ENCODE measurements at regions not wholly inside any gene's neighbourhood (a gene's known extent, or its start where the extent isn't known, plus 50 kb on each side); places are given as distances from the start of the nearest gene placed in this dataset.
A peak's percentile ranks its signal among the peaks of the same experiment; 100 is the strongest.
"Not testable (repeated sequence)": the region's sequence is repeated elsewhere in the genome, so short reads cannot be mapped to it uniquely, and the experiment has no call there.

GRCh38 chr1:116819081-116819480, 64.9 kb downstream of the CD2 start:
- no peak for DNase-seq

GRCh38 chr1:116820369-116820768, 66.1 kb downstream of the CD2 start:
- DNase-seq: no peak

GRCh38 chr1:116821763-116822162, 67.5 kb downstream of the CD2 start:
- DNase-seq: no peak

- no peak for DNase-seq
Measured at GRCh38 chr1:116824631-116825206, 70.5 kb downstream of the CD2 start.

- DNase-seq: no peak
Measured at GRCh38 chr1:116825207-116825719, 71.0 kb downstream of the CD2 start.

- no peak for DNase-seq
Measured at GRCh38 chr1:116825720-116826438, 71.6 kb downstream of the CD2 start.

- peak; percentile 83 for DNase-seq
Measured at GRCh38 chr1:116826818-116827606, 72.8 kb downstream of the CD2 start.

- no peak for DNase-seq
Measured at GRCh38 chr1:116827607-116828105, 73.4 kb downstream of the CD2 start.

- no peak for DNase-seq
Measured at GRCh38 chr1:116832308-116832931, 77.3 kb upstream of the PTGFRN start.

- DNase-seq: no peak
Measured at GRCh38 chr1:116832932-116833578, 76.7 kb upstream of the PTGFRN start.

- DNase-seq: no peak
Measured at GRCh38 chr1:116833718-116834117, 76.0 kb upstream of the PTGFRN start.

GRCh38 chr1:116834595-116834994, 75.1 kb upstream of the PTGFRN start:
- no peak for DNase-seq

- DNase-seq: no peak
Measured at GRCh38 chr1:116835161-116835560, 74.6 kb upstream of the PTGFRN start.

- no peak for DNase-seq
Measured at GRCh38 chr1:116836099-116836498, 73.6 kb upstream of the PTGFRN start.

- no peak for DNase-seq
Measured at GRCh38 chr1:116841569-116842344, 68.0 kb upstream of the PTGFRN start.

GRCh38 chr1:116842654-116843053, 67.1 kb upstream of the PTGFRN start:
- no peak for DNase-seq

GRCh38 chr1:116844775-116845174, 64.9 kb upstream of the PTGFRN start:
- no peak for DNase-seq

GRCh38 chr1:116847190-116847589, 62.5 kb upstream of the PTGFRN start:
- DNase-seq: no peak

GRCh38 chr1:116847688-116848531, 61.8 kb upstream of the PTGFRN start:
- peak; percentile 29 for DNase-seq

GRCh38 chr1:116850436-116850835, 59.3 kb upstream of the PTGFRN start:
- DNase-seq: no peak

- not testable (repeated sequence) for DNase-seq
Measured at GRCh38 chr1:116851189-116851588, 58.5 kb upstream of the PTGFRN start.
